GM21526 (cell line): ENCODE measurements at regions not wholly inside any gene's neighbourhood (a gene's known extent, or its start where the extent isn't known, plus 50 kb on each side); places are given as distances from the start of the nearest gene placed in this dataset.
"Not testable (repeated sequence)": the region's sequence is repeated elsewhere in the genome, so short reads cannot be mapped to it uniquely, and the experiment has no call there.

ENCODE experiments used
- ATAC-seq: cut with Tn5 transposase; IDR thresholded peaks from one replicate; pipeline ENCODE4 v1.9.1; 2021; ENCODE audit warnings: moderate library complexity; ENCODE audit not compliant: unreplicated experiment, low FRiP score

- no peak for ATAC-seq
Observed at GRCh38 chr1:98157524-98158313, 236.9 kb upstream of the DPYD start.

- no peak for ATAC-seq
Observed at GRCh38 chr1:98147280-98147679, 226.4 kb upstream of the DPYD start.

DNA sequence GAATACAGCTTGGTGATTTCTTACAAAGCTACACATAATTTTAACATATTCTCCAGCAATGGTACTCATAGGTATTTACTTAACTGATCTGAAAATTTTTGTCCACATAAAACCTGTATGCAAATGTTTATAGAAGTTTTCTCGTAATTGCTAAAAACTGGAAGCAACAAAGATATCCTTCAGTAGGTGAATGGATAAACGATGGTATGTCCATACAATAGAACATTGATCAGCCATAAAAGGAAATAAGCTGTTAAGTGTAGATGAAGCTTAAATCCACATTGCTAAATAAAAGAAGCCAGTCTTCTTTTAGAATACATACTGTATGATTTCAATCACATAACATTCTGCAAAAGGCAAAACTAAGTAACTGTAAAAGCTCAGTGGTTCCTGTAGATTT lies 224.8 kb upstream of the DPYD start:
- no peak for ATAC-seq

DNA sequence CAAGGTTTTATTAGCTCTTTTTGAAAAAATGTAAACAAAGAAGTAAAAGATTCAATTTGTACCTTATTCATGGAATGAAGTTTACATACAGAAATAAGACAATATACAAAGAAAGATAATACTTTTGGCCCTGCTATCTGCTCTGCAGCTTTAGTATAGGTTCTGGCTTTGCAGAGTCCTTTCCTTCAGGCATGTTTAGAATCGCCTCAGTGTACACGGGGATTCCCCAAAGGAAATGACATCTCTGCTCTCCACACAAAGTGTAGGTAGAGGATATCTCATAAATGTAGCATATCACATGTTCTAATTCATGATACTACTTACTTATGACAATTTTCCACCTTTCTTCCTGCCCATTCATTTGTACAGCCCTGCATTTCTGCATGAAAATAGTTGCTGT lies 222.6 kb upstream of the DPYD start:
- ATAC-seq = no peak

- no peak for ATAC-seq
Observed at GRCh38 chr1:98133131-98133530, 212.3 kb upstream of the DPYD start.

DNA sequence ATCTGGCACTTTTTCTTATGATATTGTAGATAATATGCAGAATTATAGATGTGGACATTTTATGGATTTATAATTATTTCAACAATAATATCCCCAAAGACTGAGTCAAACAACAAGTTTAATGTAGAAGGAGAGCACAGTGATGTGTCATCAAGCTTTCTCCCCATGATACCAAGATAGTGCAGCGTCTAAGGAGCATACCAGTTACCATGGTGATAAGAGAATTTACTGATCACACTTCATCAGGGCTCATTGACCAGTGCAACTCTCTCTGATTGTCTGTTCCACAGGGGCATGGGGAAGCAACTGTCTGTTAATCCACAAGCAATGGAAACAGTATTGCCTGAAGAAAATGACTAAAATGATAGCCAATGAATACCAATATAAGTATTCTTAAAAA lies 209.6 kb upstream of the DPYD start:
- ATAC-seq = no peak

GRCh38 chr1:98129491-98129890 lies 208.7 kb upstream of the DPYD start:
- ATAC-seq = no peak

DNA sequence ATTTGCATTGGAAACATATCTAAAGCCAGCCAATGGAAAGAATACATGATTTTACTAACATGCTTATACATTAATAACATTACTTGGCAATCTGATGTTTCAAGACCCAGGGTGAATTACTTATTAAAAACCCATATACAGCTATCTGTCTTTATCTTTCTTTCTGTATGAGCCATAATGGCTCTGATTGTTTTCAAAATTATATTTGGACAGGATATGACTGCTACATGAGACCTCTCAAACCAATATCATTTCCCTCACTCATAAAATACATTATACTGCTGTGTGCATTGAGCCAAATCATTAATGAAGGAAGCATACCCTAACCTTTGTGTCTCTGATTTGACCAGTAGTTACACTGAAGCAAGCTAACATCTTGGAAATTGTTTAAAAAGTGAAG lies 205.9 kb upstream of the DPYD start:
- no peak for ATAC-seq

DNA sequence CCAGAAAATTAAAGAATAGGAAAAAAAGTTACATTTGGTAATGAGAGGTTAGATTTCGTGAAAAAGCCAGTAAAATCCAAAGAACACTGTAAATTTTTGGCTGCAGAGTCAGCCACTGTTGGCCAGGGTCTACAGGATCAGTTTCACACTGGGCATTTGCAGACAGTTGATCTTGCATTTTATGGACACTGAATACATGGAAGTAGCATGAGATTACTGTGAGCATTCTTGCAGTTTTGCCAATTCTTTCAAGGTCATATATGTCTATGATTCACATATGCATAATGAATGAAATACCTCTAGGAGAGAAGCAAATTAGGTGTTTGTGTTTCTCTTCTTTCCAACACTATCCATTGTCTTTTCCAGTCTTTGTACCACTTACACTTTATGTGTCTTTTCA lies 200.8 kb upstream of the DPYD start:
- ATAC-seq = no peak

DNA sequence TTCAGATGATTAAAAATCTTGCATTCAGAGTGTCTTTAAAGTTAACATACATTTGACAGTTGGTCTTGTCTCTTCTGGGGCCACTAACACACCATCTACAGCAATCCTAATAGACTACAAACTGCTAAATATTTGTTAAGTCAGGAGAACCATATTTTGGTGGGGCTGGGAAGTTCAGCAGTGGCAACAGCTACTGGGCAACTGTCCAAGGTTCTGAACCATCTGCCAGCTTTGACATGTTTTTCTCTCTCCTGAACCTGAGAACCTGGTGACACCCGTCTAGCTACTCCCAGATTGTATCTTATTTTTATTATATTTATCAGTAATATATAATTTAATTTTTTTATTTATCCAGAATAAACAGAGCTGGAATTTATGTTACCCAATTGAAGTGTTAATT lies 199.0 kb upstream of the DPYD start:
- no peak for ATAC-seq

DNA sequence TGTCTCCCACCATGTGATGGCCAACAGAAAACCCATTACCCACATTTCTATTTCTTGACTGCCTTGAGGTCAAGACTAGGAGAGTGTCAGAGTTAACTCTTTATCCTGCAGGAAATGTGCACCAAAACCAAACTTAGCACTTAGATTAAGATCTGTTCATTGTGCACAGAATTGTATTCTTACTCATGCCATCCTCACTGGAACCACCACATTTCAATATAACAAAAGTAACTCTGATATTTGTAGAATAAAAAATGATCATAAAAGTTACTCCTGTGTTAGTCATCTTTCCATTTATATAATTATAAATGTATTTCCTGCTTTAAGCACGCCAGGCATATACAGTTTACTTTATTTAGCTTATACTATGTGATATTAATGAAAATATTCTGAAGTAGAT lies 193.0 kb upstream of the DPYD start:
- no peak for ATAC-seq

DNA sequence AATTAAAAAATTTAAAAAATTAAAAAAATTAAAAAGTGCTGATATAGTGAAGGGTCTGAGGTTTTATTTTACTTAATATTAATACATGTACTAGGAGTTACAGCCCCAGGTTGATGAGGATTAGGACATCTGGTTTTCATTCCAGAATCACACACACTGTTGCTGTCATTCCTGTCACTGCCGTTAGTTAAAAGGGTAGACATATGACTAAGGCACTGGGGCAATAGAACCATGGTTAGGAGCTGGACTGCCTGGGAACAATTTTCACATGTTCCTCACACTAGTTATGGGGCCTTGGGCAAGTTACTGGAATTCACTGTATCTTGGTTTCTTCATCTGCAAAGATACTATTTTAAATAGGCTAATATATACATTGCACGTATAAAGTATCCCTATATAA lies 191.8 kb upstream of the DPYD start:
- no peak for ATAC-seq

- ATAC-seq = no peak
Observed at GRCh38 chr1:98110674-98111073, 189.8 kb upstream of the DPYD start.

DNA sequence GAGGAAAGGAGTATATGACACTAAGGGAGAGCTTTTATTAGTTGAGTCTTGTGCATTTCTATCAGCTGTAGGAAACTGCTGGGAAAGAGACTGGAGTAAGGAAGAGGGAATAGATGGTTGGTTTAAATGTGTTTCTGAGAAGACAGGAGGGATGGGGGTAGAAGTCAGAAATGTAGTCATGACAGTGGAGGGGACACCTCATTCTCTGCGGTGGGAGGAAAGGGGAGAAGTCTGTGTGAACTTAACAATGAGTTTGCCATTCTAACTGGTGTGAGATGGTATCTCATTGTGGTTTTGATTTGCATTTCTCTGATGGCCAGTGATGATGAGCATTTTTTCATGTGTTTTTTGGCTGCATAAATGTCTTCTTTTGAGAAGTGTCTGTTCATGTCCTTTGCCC lies 187.5 kb upstream of the DPYD start:
- not testable (repeated sequence) for ATAC-seq

DNA sequence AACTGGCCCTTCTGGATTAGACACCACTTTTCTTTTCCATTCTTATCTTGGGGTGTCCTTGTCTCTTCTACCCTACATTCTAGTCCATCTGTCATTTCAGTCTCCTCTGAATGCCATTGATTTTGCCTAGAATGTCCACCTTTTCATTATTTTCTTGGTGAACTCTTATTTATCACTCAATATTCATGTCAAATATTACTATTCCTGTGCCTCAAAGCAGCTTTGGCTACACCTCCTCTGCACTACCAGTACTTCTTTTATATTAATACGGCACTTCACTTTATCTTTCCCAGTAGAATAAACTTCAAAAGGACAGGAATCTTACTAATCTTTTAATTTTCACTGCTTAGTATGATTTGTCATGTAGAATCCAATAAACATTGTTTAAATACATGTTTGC lies 186.4 kb upstream of the DPYD start:
- no peak for ATAC-seq

DNA sequence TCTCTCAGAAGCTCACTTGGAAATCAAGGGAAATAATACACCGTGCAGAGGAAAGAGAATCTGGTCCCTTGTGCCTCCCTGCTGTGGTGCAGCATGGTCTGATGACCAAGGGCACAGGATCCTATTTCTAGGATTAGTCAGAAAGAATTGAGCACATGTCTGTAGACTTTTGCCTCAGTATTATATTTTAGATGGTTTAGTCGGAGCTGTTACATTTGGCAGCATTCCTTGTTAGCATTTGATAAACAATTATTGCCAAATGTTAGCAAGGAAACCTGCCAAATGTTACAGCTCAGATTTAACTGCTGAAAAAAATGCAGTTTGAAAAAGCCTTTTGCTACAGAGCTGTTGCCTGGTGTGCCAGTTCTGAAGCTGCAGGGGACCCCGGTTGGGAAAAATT lies 183.5 kb upstream of the DPYD start:
- ATAC-seq = no peak

DNA sequence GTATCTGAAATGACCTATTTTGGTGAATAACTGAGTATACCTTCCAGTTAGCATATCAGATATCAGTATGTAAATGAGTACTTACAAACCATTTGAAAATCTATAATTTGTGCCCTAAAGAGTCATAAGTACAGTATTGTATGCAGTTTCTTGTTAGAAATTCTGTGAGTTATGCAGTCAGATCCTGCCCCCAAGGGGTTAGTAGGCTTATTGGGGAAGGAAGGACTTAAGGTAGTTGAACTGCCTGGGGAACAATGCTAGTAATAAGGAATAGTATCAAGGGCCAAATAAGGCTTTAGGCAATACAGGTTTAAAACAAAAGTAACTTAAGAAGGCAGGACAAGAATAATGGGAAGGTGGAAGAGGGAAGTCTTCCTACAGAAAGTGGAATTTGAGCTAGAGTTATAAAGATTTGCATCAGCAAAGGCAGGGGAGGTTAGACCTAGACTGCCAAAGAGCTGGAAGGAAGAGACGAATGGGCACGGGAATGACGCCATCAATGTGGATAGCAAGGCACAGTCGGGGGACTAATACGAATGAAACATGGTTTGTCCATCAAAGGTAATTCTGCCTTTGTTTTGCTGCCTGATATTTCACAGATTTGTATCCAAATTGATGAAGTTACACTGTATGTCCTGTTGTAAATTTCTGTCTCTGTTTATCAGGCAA lies 182.9 kb upstream of the DPYD start:
- no peak for ATAC-seq

DNA sequence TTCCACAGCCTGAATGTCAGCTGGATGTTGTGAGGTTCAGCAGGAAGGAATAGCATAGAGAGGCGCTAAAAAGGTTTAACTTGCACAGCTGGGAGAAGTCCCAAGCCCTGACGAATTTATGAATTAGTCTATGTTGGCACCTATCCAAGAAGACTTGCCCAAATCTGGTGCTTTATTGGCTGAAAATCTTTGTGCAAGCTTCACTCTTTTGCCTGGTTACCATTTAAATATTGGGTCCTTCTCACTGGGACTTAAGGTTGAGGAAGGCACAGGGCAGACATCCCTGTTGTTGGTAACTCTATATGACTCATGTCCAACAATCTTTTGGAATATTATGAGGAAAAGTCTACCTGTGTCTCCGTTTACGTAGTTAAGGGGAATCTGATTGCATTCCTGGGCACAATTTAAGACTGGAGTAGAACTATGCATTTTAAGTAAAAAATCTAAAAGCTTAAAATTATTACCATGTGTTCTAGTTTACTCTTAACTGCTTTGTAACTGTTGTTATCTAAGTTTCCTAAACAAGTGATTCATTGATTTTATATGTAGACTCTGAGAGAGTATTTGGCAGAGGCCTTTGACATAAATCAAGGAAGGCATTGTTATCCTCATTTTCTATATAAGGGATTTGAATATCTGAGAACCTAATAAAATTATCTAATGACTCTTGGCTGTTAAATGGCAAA lies 181.7 kb upstream of the DPYD start:
- no peak for ATAC-seq

DNA sequence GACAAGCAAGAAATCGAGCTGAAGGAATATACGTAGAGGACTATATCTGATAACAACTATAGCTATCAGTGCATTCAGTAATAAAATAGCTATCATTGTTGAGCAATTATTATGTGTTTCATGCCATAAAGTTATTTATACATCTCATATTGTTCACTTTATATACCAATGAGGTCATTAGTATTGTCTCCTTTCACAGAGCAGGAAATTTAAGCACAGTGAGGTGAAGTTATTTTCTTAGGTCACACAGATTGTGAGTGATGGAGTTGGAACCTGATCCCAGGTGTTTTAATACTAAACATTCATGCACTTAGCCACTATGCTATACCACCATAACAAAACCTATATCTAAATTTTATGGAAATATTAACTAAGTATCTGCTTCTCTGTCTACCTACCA lies 180.5 kb upstream of the DPYD start:
- ATAC-seq = no peak

DNA sequence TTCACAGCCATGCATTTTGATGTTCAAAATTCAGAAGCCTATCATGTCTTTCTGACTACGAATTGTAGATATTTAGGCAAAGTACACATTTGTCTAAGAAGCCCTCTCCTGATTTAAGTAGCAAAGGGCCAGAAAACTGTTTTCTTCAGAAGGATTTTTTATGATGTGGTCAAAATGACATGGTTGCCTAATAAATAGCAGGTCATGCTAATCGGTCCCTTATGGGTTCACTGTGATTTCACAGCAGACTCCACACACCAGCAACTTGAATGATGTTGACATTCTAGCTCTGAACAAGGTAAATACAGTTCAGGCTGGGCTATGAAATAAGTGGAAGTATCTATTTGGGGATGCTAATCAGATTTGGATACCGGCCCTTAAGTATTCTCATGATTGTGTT lies 178.7 kb upstream of the DPYD start:
- ATAC-seq = no peak

GRCh38 chr1:98098473-98098872 lies 177.6 kb upstream of the DPYD start:
- ATAC-seq = no peak

- no peak for ATAC-seq
Observed at GRCh38 chr1:98090351-98090750, 169.5 kb upstream of the DPYD start.
